ENCODE measurements at regions not wholly inside any gene's neighbourhood (a gene's known extent, or its start where the extent isn't known, plus 50 kb on each side); places are given as distances from the start of the nearest gene placed in this dataset.

DNA sequence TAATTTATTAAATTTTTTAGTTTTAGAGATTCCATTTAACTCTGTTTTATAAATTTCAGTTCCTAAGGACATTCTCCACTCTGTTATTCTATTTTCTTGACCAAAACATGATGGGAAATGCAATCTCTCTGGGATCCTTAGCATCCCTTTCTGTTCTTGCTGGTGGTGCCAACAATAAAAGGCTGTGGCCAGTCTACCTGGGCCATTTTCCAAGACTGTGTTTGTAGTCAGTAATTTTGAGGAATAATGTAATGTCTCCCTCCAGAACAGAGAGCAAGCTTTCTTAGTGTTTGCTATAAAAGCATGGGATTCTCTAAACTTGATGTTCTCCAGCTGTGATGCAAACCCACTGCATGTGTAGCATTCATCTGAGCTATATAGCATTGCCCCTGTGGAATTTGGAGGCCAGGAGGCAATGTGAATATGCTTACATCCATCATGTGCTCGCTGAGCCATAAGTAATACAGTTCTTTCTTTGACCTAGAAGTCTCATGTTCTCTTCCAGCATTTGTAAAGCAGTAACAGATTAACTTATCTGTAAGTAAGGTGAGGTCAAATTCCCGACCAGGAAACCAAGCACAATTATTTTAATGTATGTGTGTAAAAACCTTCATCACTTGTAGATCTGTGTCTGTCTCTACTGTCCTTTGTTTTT, 211.5 kb upstream of the TAS2R1 start:
- H3K79me2 ChIP-seq (ENCODE audit: control insufficient read depth in 1 of 2, insufficient read depth in 2 of 2, low read length in 2 of 2): no peaks in the 10 kb centered on the region
- H3K79me1 ChIP-seq (ENCODE audit: low read depth, low read length): no peaks in the 10 kb centered on the region
- no peaks in the 10 kb centered on the region for H3K4me1 ChIP-seq (replicated peaks in 1 of 4; ENCODE audit: control insufficient read depth in 3 of 4, insufficient read depth in 4 of 4, low read length in 3 of 4)
- H4K91ac ChIP-seq (replicated peaks; ENCODE audit: insufficient read length, low read length): no peak overlapping the region
- no peak overlapping the region for H3K14ac ChIP-seq (ENCODE audit: insufficient read length)
- no peak overlapping the region for H3K4me2 ChIP-seq (ENCODE audit: insufficient read depth in 1 of 2, low read depth in 2 of 2, low read length in 2 of 2)
- H3K18ac ChIP-seq (ENCODE audit: extremely low read depth, low read length): no peak overlapping the region
- 81% methylated on average over 2 of the region's 2 CpGs; no CpG with 5 or more reads in 1 of the 2 experiments for WGBS, 2 experiments (ENCODE audit: extremely low coverage in 1 of 2, insufficient coverage in 1 of 2, insufficient read length in 1 of 2, insufficient replicate concordance in 2 of 2, low coverage in 1 of 2, low lambda C conversion rate in 2 of 2, missing lambda C conversion rate in 1 of 2)
- peaks cover 0 to 8% of the 10 kb centered on the region in 2 experiments; a peak in 2 of 4 replicates for H3K9me3 ChIP-seq (ENCODE audit: insufficient read depth in 2 of 2, low read depth in 1 of 2, low read length in 1 of 2)
- H4K5ac ChIP-seq (ENCODE audit: insufficient read length, low read depth, low read length): no peak overlapping the region
- no peak for FAIRE-seq
- H3K9ac ChIP-seq (replicated peaks in 1 of 4; ENCODE audit: extremely low read depth in 1 of 4, low read depth in 3 of 4, low read length in 3 of 4): no peak overlapping the region
- POLR2A ChIA-PET (ENCODE audit: partially characterized antibody): interaction anchor here (1.0 kb wide), 1 partner anchor 8 kb away, joined by 3 read pairs; no protein-coding TSS in a partner anchor
- H2BK5ac ChIP-seq (ENCODE audit: low read depth, low read length): no peak overlapping the region
- no peaks in the 10 kb centered on the region for H3K23me2 ChIP-seq (ENCODE audit: low read depth, low read length)
- no peak overlapping the region for H3K4me3 ChIP-seq (ENCODE audit: extremely low read depth in 1 of 4, insufficient read depth in 2 of 4, low read depth in 3 of 4, low read length in 4 of 4)
- H2BK20ac ChIP-seq (ENCODE audit: low read length): no peak overlapping the region
- no peak overlapping the region for H2BK12ac ChIP-seq (ENCODE audit: low read depth, low read length)
- H4K20me1 ChIP-seq (replicated peaks in 1 of 2; ENCODE audit: control insufficient read depth in 1 of 2, insufficient read depth in 2 of 2, low read length in 2 of 2): no peaks in the 10 kb centered on the region
- no peaks in the 10 kb centered on the region for H3K27me3 ChIP-seq (replicated peaks in 1 of 4; ENCODE audit: control insufficient read depth in 3 of 4, extremely low read depth in 1 of 4, insufficient read depth in 3 of 4, low read length in 3 of 4)
- no peak overlapping the region for H3K56ac ChIP-seq (replicated peaks; ENCODE audit: insufficient read length, low read depth, low read length)
- H2AFZ ChIP-seq (ENCODE audit: low read length): no peak overlapping the region
- CTCF ChIA-PET (ENCODE audit: partially characterized antibody): interaction anchor here (1.0 to 1.4 kb wide), 2 partner anchors 48 to 189 kb away, joined by 3 read pairs; no protein-coding TSS in a partner anchor
- no peak overlapping the region for H2AK5ac ChIP-seq (ENCODE audit: low read depth, low read length)
- no peak overlapping the region for H3K4ac ChIP-seq (replicated peaks; ENCODE audit: insufficient read length, low read depth, low read length)
- no peak overlapping the region for H3K23ac ChIP-seq (ENCODE audit: insufficient read length)
- H4K8ac ChIP-seq (ENCODE audit: extremely low read depth, insufficient read depth, low read length): no peak overlapping the region
- DNase-seq (ENCODE audit: low read depth in 1 of 2, low spot score in 2 of 2): no peak
- H3K36me3 ChIP-seq (ENCODE audit: control insufficient read depth in 2 of 4, insufficient read depth in 4 of 4, low read length in 3 of 4): peaks cover 0 to 4% (median 0%) of the 10 kb centered on the region in 4 experiments; a peak in 1 of 8 replicates
- no peak overlapping the region for H3K27ac ChIP-seq (ENCODE audit: low read depth, low read length)
- no peak overlapping the region for H2BK15ac ChIP-seq (ENCODE audit: low read length)
- H2BK120ac ChIP-seq (replicated peaks; ENCODE audit: low read depth, low read length): no peak overlapping the region
- no peak for TF ChIP-seq KDM1A (IDR thresholded peaks at IDR 0.05; ENCODE audit: borderline replicate concordance, low read length)
- TF ChIP-seq EZH2 (IDR thresholded peaks at IDR 0.05; ENCODE audit: low read depth, low read length, severe bottlenecking): no peak
- no peak for TF ChIP-seq GTF2F1 (IDR thresholded peaks at IDR 0.05; ENCODE audit: borderline replicate concordance, low read depth, low read length)
- TF ChIP-seq, protein P1, sequence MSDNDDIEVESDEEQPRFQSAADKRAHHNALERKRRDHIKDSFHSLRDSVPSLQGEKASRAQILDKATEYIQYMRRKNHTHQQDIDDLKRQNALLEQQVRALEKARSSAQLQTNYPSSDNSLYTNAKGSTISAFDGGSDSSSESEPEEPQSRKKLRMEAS (IDR thresholded peaks at IDR 0.05): no peak
- TF ChIP-seq CBX8 (IDR thresholded peaks at IDR 0.05; ENCODE audit: borderline replicate concordance, low read depth, low read length): no peak
